ENCODE measurements at regions not wholly inside any gene's neighbourhood (a gene's known extent, or its start where the extent isn't known, plus 50 kb on each side); places are given as distances from the start of the nearest gene placed in this dataset.
A peak's percentile ranks its signal among the peaks of the same experiment; 100 is the strongest.

GRCh38 chr13:71039440-71039839 lies 827.6 kb downstream of the DACH1 start:
- H3K27ac ChIP-seq (ENCODE audit: low read length, poor library complexity, severe bottlenecking): no peak overlapping the region
- no peak overlapping the region for H3K23ac ChIP-seq (ENCODE audit: low read length in 2 of 2)
- H2BK15ac ChIP-seq (ENCODE audit: low read depth, poor library complexity, severe bottlenecking): no peak overlapping the region
- no peak overlapping the region for H2AFZ ChIP-seq (ENCODE audit: low read depth, low read length)
- no peak overlapping the region for H2BK5ac ChIP-seq (ENCODE audit: low read depth, low read length, poor library complexity, severe bottlenecking)
- H3K9ac ChIP-seq (ENCODE audit: low read length): no peak overlapping the region
- H3K4ac ChIP-seq (ENCODE audit: low read depth in 1 of 2, low read length in 2 of 2): no peak overlapping the region
- DNase-seq: no peak
- no peaks in the 10 kb centered on the region for H3K36me3 ChIP-seq (ENCODE audit: control insufficient read depth in 1 of 2, insufficient read depth in 2 of 2, low read depth in 1 of 2, low read length in 2 of 2)
- H4K8ac ChIP-seq (ENCODE audit: low read length): no peak overlapping the region
- no peak overlapping the region for H2AK5ac ChIP-seq (ENCODE audit: low read length, severe bottlenecking)
- no peak overlapping the region for H3K4me2 ChIP-seq (ENCODE audit: low read length, poor library complexity, severe bottlenecking)
- no peak overlapping the region for H2BK120ac ChIP-seq (ENCODE audit: low read depth, low read length)
- no peak overlapping the region for H2BK12ac ChIP-seq (ENCODE audit: low read length in 2 of 2)
- H3K14ac ChIP-seq (ENCODE audit: low read length in 2 of 2): no peak overlapping the region
- no peak overlapping the region for H3K4me3 ChIP-seq (ENCODE audit: insufficient read depth in 1 of 2, low read depth in 1 of 2, low read length in 2 of 2)
- H3K18ac ChIP-seq (ENCODE audit: low read depth in 1 of 2, low read length in 2 of 2): no peak overlapping the region
- H3K9me3 ChIP-seq (ENCODE audit: control insufficient read depth, low read length): no peaks in the 10 kb centered on the region
- no peaks in the 10 kb centered on the region for H3K27me3 ChIP-seq (ENCODE audit: control insufficient read depth in 1 of 2, insufficient read depth in 1 of 2, low read length in 2 of 2)
- H3K79me1 ChIP-seq (replicated peaks; ENCODE audit: low read length, poor library complexity, severe bottlenecking): no peaks in the 10 kb centered on the region
- no peak overlapping the region for H4K91ac ChIP-seq (ENCODE audit: low read length)
- H3K4me1 ChIP-seq (ENCODE audit: control insufficient read depth, insufficient read depth, low read depth, low read length): no peaks in the 10 kb centered on the region

- no peak overlapping the region for H3K9ac ChIP-seq (ENCODE audit: low read length)
- no peak overlapping the region for H2BK12ac ChIP-seq (ENCODE audit: low read length in 2 of 2)
- no peak overlapping the region for H2BK15ac ChIP-seq (ENCODE audit: low read depth, poor library complexity, severe bottlenecking)
- WGBS: 96% methylated on average over 4 of the region's 4 CpGs
- H2AFZ ChIP-seq (ENCODE audit: low read depth, low read length): no peak overlapping the region
- no peaks in the 10 kb centered on the region for H3K79me1 ChIP-seq (replicated peaks; ENCODE audit: low read length, poor library complexity, severe bottlenecking)
- no peak overlapping the region for H2BK5ac ChIP-seq (ENCODE audit: low read depth, low read length, poor library complexity, severe bottlenecking)
- no peak overlapping the region for H3K18ac ChIP-seq (ENCODE audit: low read depth in 1 of 2, low read length in 2 of 2)
- H2AK5ac ChIP-seq (ENCODE audit: low read length, severe bottlenecking): no peak overlapping the region
- no peaks in the 10 kb centered on the region for H3K4me1 ChIP-seq (ENCODE audit: control insufficient read depth, insufficient read depth, low read depth, low read length)
- H3K27ac ChIP-seq (ENCODE audit: low read length, poor library complexity, severe bottlenecking): no peak overlapping the region
- no peak overlapping the region for H3K14ac ChIP-seq (ENCODE audit: low read length in 2 of 2)
- H3K27me3 ChIP-seq (ENCODE audit: control insufficient read depth in 1 of 2, insufficient read depth in 1 of 2, low read length in 2 of 2): no peaks in the 10 kb centered on the region
- H3K23ac ChIP-seq (ENCODE audit: low read length in 2 of 2): no peak overlapping the region
- no peak overlapping the region for H3K4ac ChIP-seq (ENCODE audit: low read depth in 1 of 2, low read length in 2 of 2)
- no peak overlapping the region for H2BK120ac ChIP-seq (ENCODE audit: low read depth, low read length)
- peak overlapping the region; percentile 32 for H4K8ac ChIP-seq (ENCODE audit: low read length)
- H3K36me3 ChIP-seq (ENCODE audit: control insufficient read depth in 1 of 2, insufficient read depth in 2 of 2, low read depth in 1 of 2, low read length in 2 of 2): no peaks in the 10 kb centered on the region
- H3K4me3 ChIP-seq (ENCODE audit: insufficient read depth in 1 of 2, low read depth in 1 of 2, low read length in 2 of 2): no peak overlapping the region
- H4K91ac ChIP-seq (ENCODE audit: low read length): no peak overlapping the region
- DNase-seq: no peak
- H3K9me3 ChIP-seq (ENCODE audit: control insufficient read depth, low read length): peaks cover 9% of the 10 kb centered on the region
- H3K4me2 ChIP-seq (ENCODE audit: low read length, poor library complexity, severe bottlenecking): no peak overlapping the region
Measured at GRCh38 chr13:71034018-71034417, 833.0 kb downstream of the DACH1 start.

- H3K4me3 ChIP-seq (ENCODE audit: insufficient read depth in 1 of 2, low read depth in 1 of 2, low read length in 2 of 2): no peak overlapping the region
- H3K4me2 ChIP-seq (ENCODE audit: low read length, poor library complexity, severe bottlenecking): no peak overlapping the region
- no peaks in the 10 kb centered on the region for H3K4me1 ChIP-seq (ENCODE audit: control insufficient read depth, insufficient read depth, low read depth, low read length)
- H4K91ac ChIP-seq (ENCODE audit: low read length): peak overlapping the region; percentile 65
- no peak overlapping the region for H2BK120ac ChIP-seq (ENCODE audit: low read depth, low read length)
- no peak overlapping the region for H2BK5ac ChIP-seq (ENCODE audit: low read depth, low read length, poor library complexity, severe bottlenecking)
- no peaks in the 10 kb centered on the region for H3K79me1 ChIP-seq (replicated peaks; ENCODE audit: low read length, poor library complexity, severe bottlenecking)
- H2BK15ac ChIP-seq (ENCODE audit: low read depth, poor library complexity, severe bottlenecking): no peak overlapping the region
- H3K9me3 ChIP-seq (ENCODE audit: control insufficient read depth, low read length): peaks cover 18% of the 10 kb centered on the region
- no peak overlapping the region for H3K4ac ChIP-seq (ENCODE audit: low read depth in 1 of 2, low read length in 2 of 2)
- no peak overlapping the region for H3K27ac ChIP-seq (ENCODE audit: low read length, poor library complexity, severe bottlenecking)
- no peaks in the 10 kb centered on the region for H3K36me3 ChIP-seq (ENCODE audit: control insufficient read depth in 1 of 2, insufficient read depth in 2 of 2, low read depth in 1 of 2, low read length in 2 of 2)
- H2BK12ac ChIP-seq (ENCODE audit: low read length in 2 of 2): no peak overlapping the region
- DNase-seq: no peak
- no peak overlapping the region for H2AK5ac ChIP-seq (ENCODE audit: low read length, severe bottlenecking)
- H3K27me3 ChIP-seq (ENCODE audit: control insufficient read depth in 1 of 2, insufficient read depth in 1 of 2, low read length in 2 of 2): no peaks in the 10 kb centered on the region
- no peak overlapping the region for H3K9ac ChIP-seq (ENCODE audit: low read length)
- H2AFZ ChIP-seq (ENCODE audit: low read depth, low read length): no peak overlapping the region
- H3K14ac ChIP-seq (ENCODE audit: low read length in 2 of 2): no peak overlapping the region
- no peak overlapping the region for H3K18ac ChIP-seq (ENCODE audit: low read depth in 1 of 2, low read length in 2 of 2)
- no peak overlapping the region for H3K23ac ChIP-seq (ENCODE audit: low read length in 2 of 2)
- no peak overlapping the region for H4K8ac ChIP-seq (ENCODE audit: low read length)
Measured at GRCh38 chr13:71033026-71033425, 834.0 kb downstream of the DACH1 start.

- 62% methylated on average over 4 of the region's 6 CpGs for WGBS
- Histone ChIP-seq H3K79me1 (replicated peaks; ENCODE audit: low read length, poor library complexity, severe bottlenecking) (no peaks in the 10 kb centered on the region), H3K18ac (ENCODE audit: low read depth in 1 of 2, low read length in 2 of 2) (no peak overlapping the region), H3K4ac (ENCODE audit: low read depth in 1 of 2, low read length in 2 of 2) (no peak overlapping the region), H3K4me1 (ENCODE audit: control insufficient read depth, insufficient read depth, low read depth, low read length) (no peaks in the 10 kb centered on the region), H2BK120ac (ENCODE audit: low read depth, low read length) (no peak overlapping the region), H2AK5ac (ENCODE audit: low read length, severe bottlenecking) (no peak overlapping the region), H2BK12ac (ENCODE audit: low read length in 2 of 2) (no peak overlapping the region), H2AFZ (ENCODE audit: low read depth, low read length) (no peak overlapping the region), H2BK5ac (ENCODE audit: low read depth, low read length, poor library complexity, severe bottlenecking) (no peak overlapping the region), H4K91ac (ENCODE audit: low read length) (no peak overlapping the region), H3K14ac (ENCODE audit: low read length in 2 of 2) (no peak overlapping the region), H3K9ac (ENCODE audit: low read length) (no peak overlapping the region), H3K27ac (ENCODE audit: low read length, poor library complexity, severe bottlenecking) (no peak overlapping the region), H3K36me3 (ENCODE audit: control insufficient read depth in 1 of 2, insufficient read depth in 2 of 2, low read depth in 1 of 2, low read length in 2 of 2) (no peaks in the 10 kb centered on the region), H3K9me3 (ENCODE audit: control insufficient read depth, low read length) (peaks cover 30% of the 10 kb centered on the region), H2BK15ac (ENCODE audit: low read depth, poor library complexity, severe bottlenecking) (no peak overlapping the region), H3K27me3 (ENCODE audit: control insufficient read depth in 1 of 2, insufficient read depth in 1 of 2, low read length in 2 of 2) (no peaks in the 10 kb centered on the region), H3K4me2 (ENCODE audit: low read length, poor library complexity, severe bottlenecking) (no peak overlapping the region), H4K8ac (ENCODE audit: low read length) (no peak overlapping the region), H3K4me3 (ENCODE audit: insufficient read depth in 1 of 2, low read depth in 1 of 2, low read length in 2 of 2) (no peak overlapping the region), H3K23ac (ENCODE audit: low read length in 2 of 2) (no peak overlapping the region)
- DNase-seq: no peak
Measured at GRCh38 chr13:71030784-71031183, 836.2 kb downstream of the DACH1 start.
